ENCODE measurements at regions not wholly inside any gene's neighbourhood (a gene's known extent, or its start where the extent isn't known, plus 50 kb on each side); places are given as distances from the start of the nearest gene placed in this dataset.
A peak's percentile ranks its signal among the peaks of the same experiment; 100 is the strongest.

DNA sequence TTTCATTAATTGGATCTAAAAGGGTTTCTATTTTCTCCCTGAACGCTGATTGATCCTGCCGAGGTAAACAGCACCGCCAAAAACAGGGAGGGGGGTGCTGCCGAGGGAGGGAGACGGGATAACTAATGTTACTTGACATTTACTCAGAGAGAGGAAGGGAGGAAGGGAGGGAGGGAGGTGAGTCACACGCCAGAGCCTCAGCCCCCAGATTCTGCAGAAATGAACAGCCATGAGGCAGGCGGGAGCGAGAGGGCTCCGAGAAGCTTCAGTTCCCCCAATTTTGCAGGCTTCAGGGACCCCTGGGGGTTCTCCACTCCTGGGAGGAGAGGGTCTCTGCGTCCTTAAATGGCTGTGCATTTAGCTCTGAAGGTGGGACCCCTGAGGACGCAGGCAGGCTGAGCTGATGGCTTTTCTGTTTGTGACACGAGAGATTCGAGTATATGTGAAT is 59.1 kb upstream of the IER5L start:
- Histone ChIP-seq H2BK120ac (ENCODE audit: low read depth, low read length) (peak overlapping the region; percentile 60; the same call in 1 of the 2 replicates), H3K9me3 (ENCODE audit: control insufficient read depth, insufficient read depth, low read length) (peaks cover 11% of the 10 kb centered on the region), H4K20me1 (ENCODE audit: insufficient read depth, low read length) (no peaks in the 10 kb centered on the region), H3K27ac (ENCODE audit: insufficient read depth, low read length) (no peak overlapping the region; the same call in 1 of the 2 replicates), H3K4me2 (ENCODE audit: low read depth, low read length) (peak overlapping the region; percentile 60), H4K8ac (ENCODE audit: low read depth in 2 of 2, low read length in 2 of 2) (peak overlapping the region; percentile 49 to 76; a peak in 2 of 4 replicates), H2AK9ac (replicated peaks; ENCODE audit: low read depth, low read length, poor library complexity) (peak overlapping the region; percentile 71), H2BK15ac (ENCODE audit: low read depth, low read length) (peak overlapping the region; percentile 68; the same call in 1 of the 3 replicates), H3K9me1 (ENCODE audit: insufficient read depth, low read length) (no peaks in the 10 kb centered on the region), H3K27me3 (ENCODE audit: control insufficient read depth, insufficient read depth, low read length) (no peaks in the 10 kb centered on the region), H2BK20ac (ENCODE audit: low read depth, low read length) (peak overlapping the region; percentile 46; the same call in 1 of the 2 replicates), H3K4ac (ENCODE audit: low read depth, low read length) (0 out of 2 replicates have a peak overlapping the region, but pooled peaks have one; percentile 48), H3K9ac (ENCODE audit: low read depth, low read length) (no peak overlapping the region), H3K14ac (replicated peaks; ENCODE audit: low read depth, low read length) (no peak overlapping the region), H3K79me1 (ENCODE audit: low read depth in 1 of 2, low read length in 2 of 2) (no peaks in the 10 kb centered on the region), H3K23ac (ENCODE audit: low read depth, low read length) (no peak overlapping the region), H3K4me1 (ENCODE audit: control insufficient read depth, insufficient read depth, low read length) (peaks cover 6% of the 10 kb centered on the region), H3K4me3 (ENCODE audit: insufficient read depth, low read depth, low read length) (no peak overlapping the region), H3K36me3 (ENCODE audit: control insufficient read depth, insufficient read depth, low read length) (no peaks in the 10 kb centered on the region), H2BK5ac (ENCODE audit: low read depth, low read length, poor library complexity, severe bottlenecking) (no peak overlapping the region), H4K5ac (ENCODE audit: low read depth, low read length) (no peak overlapping the region), H4K91ac (ENCODE audit: insufficient read depth, low read depth, low read length) (no peak overlapping the region), H2AK5ac (ENCODE audit: low read depth, low read length) (no peak overlapping the region), H2AFZ (replicated peaks; ENCODE audit: low read length, poor library complexity) (peak overlapping the region; percentile 92), H3K56ac (ENCODE audit: extremely low read depth, insufficient read depth, low read length) (no peak overlapping the region), H3K18ac (ENCODE audit: low read depth, low read length) (no peak overlapping the region)
- ATAC-seq (ENCODE audit: low read depth), result peak; percentile 96
- WGBS, 2 experiments (ENCODE audit: extremely low coverage in 2 of 2, insufficient read length in 1 of 2), result 0% methylated on average over 1 of the region's 13 CpGs; no CpG with 5 or more reads in 1 of the 2 experiments
- BruUV-seq (replicated peaks), result no TSS peak
- ChIA-PET CTCF (no interaction called here), POLR2A (ENCODE audit: unreplicated experiment) (no interaction called here)
- TF ChIP-seq, protein P1, sequence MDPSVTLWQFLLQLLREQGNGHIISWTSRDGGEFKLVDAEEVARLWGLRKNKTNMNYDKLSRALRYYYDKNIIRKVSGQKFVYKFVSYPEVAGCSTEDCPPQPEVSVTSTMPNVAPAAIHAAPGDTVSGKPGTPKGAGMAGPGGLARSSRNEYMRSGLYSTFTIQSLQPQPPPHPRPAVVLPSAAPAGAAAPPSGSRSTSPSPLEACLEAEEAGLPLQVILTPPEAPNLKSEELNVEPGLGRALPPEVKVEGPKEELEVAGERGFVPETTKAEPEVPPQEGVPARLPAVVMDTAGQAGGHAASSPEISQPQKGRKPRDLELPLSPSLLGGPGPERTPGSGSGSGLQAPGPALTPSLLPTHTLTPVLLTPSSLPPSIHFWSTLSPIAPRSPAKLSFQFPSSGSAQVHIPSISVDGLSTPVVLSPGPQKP (IDR thresholded peaks at IDR 0.05; ENCODE audit: borderline replicate concordance, low read depth, low read length), result no peak
- TF ChIP-seq MAZ (IDR thresholded peaks at IDR 0.05; ENCODE audit: borderline replicate concordance, low read depth, low read length) (peak; percentile 73), FOS (IDR thresholded peaks at IDR 0.05; ENCODE audit: low read depth, low read length) (peak; percentile 63)
- intact Hi-C loops (cut with micrococcal nuclease), result no loop called here
- dilution Hi-C loops (cut with HindIII; ENCODE audit: low sequenced_read_pairs, unreplicated experiment), result no loop called here
- DNase-seq, result peak; percentile 65
- in situ Hi-C loops (cut with MboI; ENCODE audit: low sequenced_read_pairs), result no loop called here
